Heart left ventricle (tissue), 16 donors: ENCODE measurements at regions not wholly inside any gene's neighbourhood (a gene's known extent, or its start where the extent isn't known, plus 50 kb on each side); places are given as distances from the start of the nearest gene placed in this dataset.

Experiments used
- ATAC-seq, 4 donors: fragments of 200-7000 bp; cut with Tn5 transposase; one replicate each; pipeline ENCODE4 v1.9.1; 2020 to 2022; ENCODE audit warnings: moderate library complexity in 4 of 4, mild to moderate bottlenecking in 3 of 4, moderate number of reproducible peaks in 1 of 4
- DNase-seq, 5 donors: peaks; one replicate each; pipeline ENCODE4 v3.0.0-alpha.2; 2020
- H3K27ac ChIP-seq, 12 donors: fragments of 200-600 bp; sonication (generic) in 4 of 12; one replicate each; pipeline versions ENCODE4 v1.5.0 to v1.8.0; 2016 to 2022; ENCODE audit warnings: mild to moderate bottlenecking in 2 of 12
- H3K27me3 ChIP-seq, 9 donors: fragments of 200-600 bp; sonication (generic) in 2 of 9; one replicate each; pipeline versions ENCODE4 v1.5.1 to v1.8.0; 2016 to 2022; ENCODE audit warnings: mild to moderate bottlenecking in 3 of 9
- H3K36me3 ChIP-seq, 9 donors: fragments of 200-600 bp; sonication (generic) in 2 of 9; one replicate each; pipeline versions ENCODE4 v1.5.0 to v1.8.0; 2018 to 2022; ENCODE audit warnings: mild to moderate bottlenecking in 2 of 9
- H3K4me1 ChIP-seq, 12 donors: fragments of 200-600 bp; sonication (generic) in 4 of 12; one replicate each; pipeline versions ENCODE4 v1.5.0 to v1.8.0; 2016 to 2022; ENCODE audit warnings: mild to moderate bottlenecking in 3 of 12
- H3K4me3 ChIP-seq, 12 donors: fragments of 200-600 bp; sonication (generic) in 4 of 12; one replicate each; pipeline versions ENCODE4 v1.5.0 to v1.8.0; 2017 to 2022; ENCODE audit warnings: mild to moderate bottlenecking in 9 of 12, moderate library complexity in 4 of 12
- H3K9me3 ChIP-seq, 12 donors: fragments of 200-600 bp; sonication (generic) in 4 of 12; one replicate each; pipeline versions ENCODE4 v1.5.0 to v1.8.0; 2016 to 2022; ENCODE audit warnings: mild to moderate bottlenecking in 1 of 12
- POLR2A ChIP-seq, 2 donors: fragments of 450-650 bp; IDR thresholded peaks; one replicate each; pipeline ENCODE4 v1.6.1; 2017; ENCODE audit warnings: antibody characterized with exemption in 2 of 2, mild to moderate bottlenecking in 2 of 2, moderate library complexity in 2 of 2
- WGBS, 4 donors: extraction: QIAGEN DNeasy Blood & Tissue Kit in 2 of 4; methylation state at CpG; one replicate each; pipeline versions ENCODE4 v1.1.5 to v1.1.7; 2013 to 2018; 5-methylcytosine and 5-hydroxymethylcytosine counted together
- intact Hi-C, 10 donors: fragments of 100-400 bp; cut with DNase I; formaldehyde crosslinking; loops; one replicate each; pipeline versions ENCODE4 v1.11.1 to v1.14.2; 2022
- TF ChIP-seq, protein P1 (sequence below), 12 donors: fragments of 200-600 bp; sonication (generic) in 4 of 12; IDR thresholded peaks; one replicate each; pipeline versions ENCODE4 v1.5.0 to v1.8.0; 2018 to 2022; ENCODE audit warnings: antibody characterized with exemption in 12 of 12, mild to moderate bottlenecking in 5 of 12
- donor health status: ischemic (EF 13 %, LVEDD 7.1; RV severe dilation, severe dysfunction).
- donor health status: healthy with polysubstance abuse.
- donor health status: DM: no; HTN: yes; CAD: no.
- donor health status: DM: no; HTN: no; CAD: no.
- donor health status: ischemic (EF 25% LVEDD 6.9; RV normal size, moderate dysfunction).
- donor health status: ischemic (EF 25% LVEDD 5.7; RV mildly dilated, moderate dysfunction).
- donor health status: healthy.
- donor health status: DM: yes; HTN: yes; CAD: no.
- donor health status: ischemic (EF 35%, LVEDD 5.7; RV mildly dilated, moderate dysfunction).
- donor health status: nonischemic (EF 11% LVEDD 7.7; RV severe dilation, severe dysfunction).
- donor health status: DM: yes; HTN: yes; CAD: no.
- donor health status: PGD.
- donor health status: ischemic (EF 29% LVEDD 5.4; RV normal size, mild dysfunction).
- donor health status: nonischemic (EF 23%, LVEDD 6.1; RV moderate dilation, normal function).

DNA sequence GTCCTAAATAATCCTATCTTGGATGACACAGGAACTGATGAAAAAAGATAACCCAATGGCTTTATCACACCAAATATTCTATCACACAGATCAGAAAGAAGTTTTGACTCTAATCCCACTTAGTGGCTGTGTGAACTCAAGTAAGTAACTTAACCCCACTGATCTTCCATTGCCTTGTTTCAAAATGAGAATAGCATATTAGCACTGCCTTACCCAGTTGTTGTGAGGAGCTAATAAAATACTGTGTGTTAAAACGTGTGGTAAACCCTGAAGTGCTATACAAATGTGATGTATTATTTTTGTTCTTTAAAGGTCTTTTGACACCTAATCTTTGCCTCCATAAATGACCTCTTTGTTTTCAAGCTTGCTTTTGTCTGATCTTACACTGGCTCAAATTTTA is 60.9 kb upstream of the ARID2 start:
- H3K27ac ChIP-seq = peak overlapping the region in 3 of 12 donors; percentile 15 to 83 (median 74)
- TF ChIP-seq POLR2A (IDR thresholded peaks at IDR 0.05) = no peak
- TF ChIP-seq, protein P1, sequence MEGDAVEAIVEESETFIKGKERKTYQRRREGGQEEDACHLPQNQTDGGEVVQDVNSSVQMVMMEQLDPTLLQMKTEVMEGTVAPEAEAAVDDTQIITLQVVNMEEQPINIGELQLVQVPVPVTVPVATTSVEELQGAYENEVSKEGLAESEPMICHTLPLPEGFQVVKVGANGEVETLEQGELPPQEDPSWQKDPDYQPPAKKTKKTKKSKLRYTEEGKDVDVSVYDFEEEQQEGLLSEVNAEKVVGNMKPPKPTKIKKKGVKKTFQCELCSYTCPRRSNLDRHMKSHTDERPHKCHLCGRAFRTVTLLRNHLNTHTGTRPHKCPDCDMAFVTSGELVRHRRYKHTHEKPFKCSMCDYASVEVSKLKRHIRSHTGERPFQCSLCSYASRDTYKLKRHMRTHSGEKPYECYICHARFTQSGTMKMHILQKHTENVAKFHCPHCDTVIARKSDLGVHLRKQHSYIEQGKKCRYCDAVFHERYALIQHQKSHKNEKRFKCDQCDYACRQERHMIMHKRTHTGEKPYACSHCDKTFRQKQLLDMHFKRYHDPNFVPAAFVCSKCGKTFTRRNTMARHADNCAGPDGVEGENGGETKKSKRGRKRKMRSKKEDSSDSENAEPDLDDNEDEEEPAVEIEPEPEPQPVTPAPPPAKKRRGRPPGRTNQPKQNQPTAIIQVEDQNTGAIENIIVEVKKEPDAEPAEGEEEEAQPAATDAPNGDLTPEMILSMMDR (IDR thresholded peaks at IDR 0.05) = no peak
- peak overlapping the region in 1 of 12 donors; percentile 28 for H3K4me3 ChIP-seq
- no peaks in the 10 kb centered on the region for H3K36me3 ChIP-seq
- peaks cover 0 to 35% (median 5%) of the 10 kb centered on the region in 12 donors for H3K4me1 ChIP-seq
- H3K9me3 ChIP-seq = no peaks in the 10 kb centered on the region
- DNase-seq (no peak), ATAC-seq (no peak)
- H3K27me3 ChIP-seq = no peaks in the 10 kb centered on the region
- intact Hi-C loops = no loop called here
- WGBS, 4 donors = 48 to 60% (median 59%) methylated on average over 1 of the region's 1 CpG

DNA sequence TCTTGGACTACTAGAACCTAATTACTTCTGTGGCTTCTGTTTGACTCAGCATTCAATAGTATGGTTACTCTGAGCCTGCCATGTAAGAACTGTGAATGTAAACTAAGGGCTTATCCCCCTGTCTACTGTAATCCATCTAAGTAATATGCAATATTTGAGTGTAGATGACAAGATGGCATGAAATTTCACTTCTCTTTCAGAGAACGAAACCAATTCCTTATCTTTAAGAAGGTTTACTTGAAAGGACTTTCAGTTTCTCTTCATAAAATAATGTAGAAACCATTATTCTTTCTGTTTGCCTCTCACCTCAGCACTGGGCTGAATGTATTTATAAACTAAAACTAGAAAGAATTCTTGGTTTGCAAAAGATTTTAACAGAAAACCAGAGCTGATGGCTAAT is 60.4 kb upstream of the ARID2 start:
- ATAC-seq (no peak), DNase-seq (no peak)
- no peaks in the 10 kb centered on the region for H3K27me3 ChIP-seq
- no peaks in the 10 kb centered on the region for H3K9me3 ChIP-seq
- H3K36me3 ChIP-seq = no peaks in the 10 kb centered on the region
- intact Hi-C loops = no loop called here
- H3K27ac ChIP-seq = peak overlapping the region in 3 of 12 donors; percentile 15 to 83 (median 74)
- peaks cover 0 to 36% (median 5%) of the 10 kb centered on the region in 12 donors for H3K4me1 ChIP-seq
- 48 to 75% (median 62%) methylated on average over 1 of the region's 1 CpG for WGBS, 4 donors
- peak overlapping the region in 1 of 12 donors; percentile 28 for H3K4me3 ChIP-seq
- no peak for TF ChIP-seq POLR2A (IDR thresholded peaks at IDR 0.05)
- TF ChIP-seq, protein P1 (IDR thresholded peaks at IDR 0.05) = no peak

DNA sequence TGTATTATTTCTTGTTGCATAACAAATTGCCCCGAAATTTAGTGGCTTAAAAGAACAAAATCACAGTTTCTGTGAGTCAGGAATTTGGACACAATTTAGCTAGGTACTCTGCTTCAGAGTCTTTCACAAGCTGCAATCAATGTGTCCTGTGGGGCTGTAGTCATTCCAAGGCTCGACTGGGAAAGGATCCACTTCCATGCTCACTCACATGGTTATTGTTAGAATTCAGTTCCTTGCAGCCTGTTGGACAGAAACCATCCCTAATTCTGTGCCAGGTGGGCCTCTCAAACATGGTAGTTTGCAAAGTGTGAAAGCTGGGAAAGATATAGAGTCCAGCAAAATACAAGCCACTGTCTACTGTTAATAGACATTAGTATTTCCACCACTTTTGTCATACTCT is 59.7 kb upstream of the ARID2 start:
- peak in 1 of 4 donors; percentile 27 for ATAC-seq
- no peaks in the 10 kb centered on the region for H3K27me3 ChIP-seq
- 48 to 56% (median 55%) methylated on average over 2 of the region's 2 CpGs for WGBS, 4 donors

DNA sequence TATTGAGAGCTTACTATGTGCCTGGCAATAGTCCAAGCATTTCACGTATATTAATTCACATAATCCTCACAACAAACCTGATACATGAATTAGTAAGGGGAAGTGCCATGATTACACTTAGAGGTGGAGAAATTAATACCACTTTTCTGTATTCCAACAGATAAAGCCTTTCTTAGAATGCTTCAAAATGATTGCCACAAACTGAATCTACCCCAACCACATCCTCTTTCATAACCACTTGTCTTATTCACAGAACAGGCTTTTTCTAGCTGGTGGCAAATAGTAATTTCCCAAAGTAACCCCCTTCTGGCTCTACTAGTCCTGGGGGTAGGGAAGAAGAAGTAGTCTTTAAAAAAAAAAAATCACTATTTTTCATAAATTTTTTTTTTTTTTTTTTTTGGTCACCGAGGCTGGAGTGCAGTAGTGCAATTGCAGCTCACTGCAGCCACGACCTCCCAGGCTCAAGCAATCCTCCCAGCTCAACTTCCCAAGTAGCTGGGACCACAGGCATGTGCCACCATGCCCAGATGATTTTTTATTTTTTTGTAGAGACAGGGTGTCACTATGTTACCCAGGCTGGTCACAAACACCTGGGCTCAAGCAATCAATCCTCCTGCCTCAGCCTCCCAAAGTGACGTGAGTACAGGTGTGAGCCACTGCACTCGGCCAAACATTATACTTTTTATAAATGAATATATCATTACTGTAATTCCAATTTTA is 59.0 kb upstream of the ARID2 start:
- peaks cover 0 to 43% (median 9%) of the 10 kb centered on the region in 12 donors for H3K4me1 ChIP-seq
- no peak for ATAC-seq
- TF ChIP-seq POLR2A (IDR thresholded peaks at IDR 0.05) = no peak
- TF ChIP-seq, protein P1 (IDR thresholded peaks at IDR 0.05) = no peak
- no peak for DNase-seq
- intact Hi-C loops = loop anchor here in 1 of 10 donors (5.0 kb wide), 1 partner anchor 47 kb away; no protein-coding TSS in a partner anchor
- H3K36me3 ChIP-seq = no peaks in the 10 kb centered on the region
- H3K9me3 ChIP-seq = no peaks in the 10 kb centered on the region
- peak overlapping the region in 10 of 12 donors; percentile 3 to 83 (median 66) for H3K27ac ChIP-seq
- WGBS, 4 donors = 86 to 95% (median 88%) methylated on average over 5 of the region's 5 CpGs
- no peaks in the 10 kb centered on the region for H3K27me3 ChIP-seq
- no peak overlapping the region for H3K4me3 ChIP-seq

More for the DNA sequence above, 59.7 kb upstream of the ARID2 start:
- Histone ChIP-seq H3K36me3 (no peaks in the 10 kb centered on the region), H3K9me3 (no peaks in the 10 kb centered on the region), H3K4me1 (peaks cover 0 to 43% (median 8%) of the 10 kb centered on the region in 12 donors), H3K4me3 (no peak overlapping the region), H3K27ac (peak overlapping the region in 6 of 12 donors; percentile 27 to 83 (median 76))
- DNase-seq = no peak
- TF ChIP-seq, protein P1 (IDR thresholded peaks at IDR 0.05) = no peak
- no peak for TF ChIP-seq POLR2A (IDR thresholded peaks at IDR 0.05)
- intact Hi-C loops = loop anchor here in 1 of 10 donors (5.0 kb wide), 1 partner anchor 48 kb away; no protein-coding TSS in a partner anchor
